NT2/D1 (cell line): ENCODE measurements at regions not wholly inside any gene's neighbourhood (a gene's known extent, or its start where the extent isn't known, plus 50 kb on each side); places are given as distances from the start of the nearest gene placed in this dataset.
"Not testable (repeated sequence)": the region's sequence is repeated elsewhere in the genome, so short reads cannot be mapped to it uniquely, and the experiment has no call there.

Experiments used
- DNase-seq: peaks from one replicate; pipeline ENCODE4 v3.0.0-alpha.2; 2011; ENCODE audit warnings: low read depth, low spot score
- H3K27me3 ChIP-seq: 2 replicates; pipeline ENCODE4 v1.6.0; 2011; ENCODE audit warnings: mild to moderate bottlenecking; ENCODE audit not compliant: insufficient read length, insufficient read depth
- H3K36me3 ChIP-seq: 2 replicates; pipeline ENCODE4 v1.6.1; 2011; ENCODE audit warnings: mild to moderate bottlenecking, low read length, mixed read lengths; ENCODE audit not compliant: insufficient read depth, insufficient read length
- H3K4me1 ChIP-seq: 2 replicates; pipeline ENCODE4 v1.5.1; 2011; ENCODE audit not compliant: insufficient read depth, insufficient read length
- H3K4me3 ChIP-seq: 2 replicates; pipeline ENCODE4 v1.5.1; 2011; ENCODE audit warnings: low read depth; ENCODE audit not compliant: insufficient read length
- H3K9ac ChIP-seq: 2 replicates; pipeline ENCODE4 v1.6.0; 2011; ENCODE audit warnings: low read depth; ENCODE audit not compliant: insufficient read length
- H3K9me3 ChIP-seq: 2 replicates; pipeline ENCODE4 v1.5.1; 2011; ENCODE audit warnings: mild to moderate bottlenecking, low read length; ENCODE audit not compliant: insufficient read depth
- SUZ12 ChIP-seq: IDR thresholded peaks from 2 replicates; pipeline ENCODE4 v1.6.1; 2011; ENCODE audit not compliant: insufficient read length, insufficient read depth; ENCODE audit errors: extremely low read depth
- YY1 ChIP-seq: IDR thresholded peaks from 2 replicates; pipeline ENCODE4 v1.6.1; 2011; ENCODE audit not compliant: insufficient read length, insufficient read depth
- ZNF274 ChIP-seq: IDR thresholded peaks from 2 replicates; pipeline ENCODE4 v1.6.1; 2011; ENCODE audit warnings: mild to moderate bottlenecking, low read depth, low read length

GRCh38 chr4:152190907-152191306 is 345.0 kb downstream of the FBXW7 start:
- Histone ChIP-seq H3K4me1 (no peaks in the 10 kb centered on the region), H3K9me3 (no peaks in the 10 kb centered on the region), H3K36me3 (no peaks in the 10 kb centered on the region), H3K9ac (no peak overlapping the region), H3K27me3 (no peaks in the 10 kb centered on the region), H3K4me3 (no peak overlapping the region)
- TF ChIP-seq SUZ12 = no peak
- no peak for TF ChIP-seq ZNF274
- no peak for TF ChIP-seq YY1
- DNase-seq = no peak

- no peak for DNase-seq
- no peak overlapping the region for H3K9ac ChIP-seq
- H3K9me3 ChIP-seq = no peaks in the 10 kb centered on the region
- no peaks in the 10 kb centered on the region for H3K4me1 ChIP-seq
- no peak for TF ChIP-seq ZNF274
- no peak overlapping the region for H3K4me3 ChIP-seq
- H3K36me3 ChIP-seq = no peaks in the 10 kb centered on the region
- no peaks in the 10 kb centered on the region for H3K27me3 ChIP-seq
Measured at GRCh38 chr4:152189451-152190179, 346.3 kb downstream of the FBXW7 start.

DNA sequence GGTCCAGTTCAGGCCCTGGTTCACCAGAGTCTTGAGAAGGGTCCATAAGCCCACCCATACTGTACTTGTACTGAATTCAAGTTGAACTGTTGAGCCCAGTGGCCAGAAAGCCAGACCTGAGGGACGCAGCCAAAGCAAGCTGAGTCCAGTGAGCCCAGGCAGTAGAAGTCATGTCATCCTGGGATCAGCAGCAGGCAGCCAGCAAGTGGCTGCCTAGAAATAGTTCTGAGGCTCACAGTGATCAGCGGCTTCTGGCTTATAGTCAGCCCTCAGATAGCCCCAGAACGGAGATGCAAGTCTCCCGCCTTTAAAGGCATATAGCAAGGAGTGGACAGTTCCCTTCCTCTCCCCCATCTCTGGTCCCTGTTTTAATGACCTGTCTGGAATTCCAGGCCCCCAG is 347.1 kb downstream of the FBXW7 start:
- no peaks in the 10 kb centered on the region for H3K4me1 ChIP-seq
- H3K27me3 ChIP-seq = no peaks in the 10 kb centered on the region
- peaks cover 5% of the 10 kb centered on the region; the same call in 1 of the 2 replicates for H3K9me3 ChIP-seq
- TF ChIP-seq YY1 (no peak), SUZ12 (no peak)
- H3K9ac ChIP-seq = no peak overlapping the region
- H3K36me3 ChIP-seq = no peaks in the 10 kb centered on the region
- no peak overlapping the region for H3K4me3 ChIP-seq
- no peak for DNase-seq

GRCh38 chr4:152187693-152188092 is 348.2 kb downstream of the FBXW7 start:
- Histone ChIP-seq H3K36me3 (no peaks in the 10 kb centered on the region), H3K9ac (no peak overlapping the region), H3K4me3 (no peak overlapping the region), H3K9me3 (peaks cover 8% of the 10 kb centered on the region; the same call in 1 of the 2 replicates), H3K27me3 (no peaks in the 10 kb centered on the region), H3K4me1 (no peaks in the 10 kb centered on the region)
- no peak for DNase-seq
- TF ChIP-seq ZNF274 = no peak
- TF ChIP-seq YY1 = no peak
- no peak for TF ChIP-seq SUZ12

GRCh38 chr4:152185786-152186550 is 349.9 kb downstream of the FBXW7 start:
- no peaks in the 10 kb centered on the region for H3K36me3 ChIP-seq
- H3K27me3 ChIP-seq = no peaks in the 10 kb centered on the region
- H3K9ac ChIP-seq = no peak overlapping the region
- no peak overlapping the region for H3K4me3 ChIP-seq
- no peak for DNase-seq
- H3K4me1 ChIP-seq = no peaks in the 10 kb centered on the region
- H3K9me3 ChIP-seq = peaks cover 8% of the 10 kb centered on the region; the same call in 1 of the 2 replicates
- TF ChIP-seq SUZ12 = no peak

GRCh38 chr4:152181150-152181549 is 354.7 kb downstream of the FBXW7 start:
- Histone ChIP-seq H3K4me3 (no peak overlapping the region), H3K4me1 (no peaks in the 10 kb centered on the region), H3K9ac (no peak overlapping the region), H3K9me3 (peaks cover 8% of the 10 kb centered on the region; the same call in 1 of the 2 replicates), H3K27me3 (no peaks in the 10 kb centered on the region), H3K36me3 (no peaks in the 10 kb centered on the region)
- TF ChIP-seq SUZ12 (no peak), YY1 (no peak), ZNF274 (no peak)
- DNase-seq = no peak

DNA sequence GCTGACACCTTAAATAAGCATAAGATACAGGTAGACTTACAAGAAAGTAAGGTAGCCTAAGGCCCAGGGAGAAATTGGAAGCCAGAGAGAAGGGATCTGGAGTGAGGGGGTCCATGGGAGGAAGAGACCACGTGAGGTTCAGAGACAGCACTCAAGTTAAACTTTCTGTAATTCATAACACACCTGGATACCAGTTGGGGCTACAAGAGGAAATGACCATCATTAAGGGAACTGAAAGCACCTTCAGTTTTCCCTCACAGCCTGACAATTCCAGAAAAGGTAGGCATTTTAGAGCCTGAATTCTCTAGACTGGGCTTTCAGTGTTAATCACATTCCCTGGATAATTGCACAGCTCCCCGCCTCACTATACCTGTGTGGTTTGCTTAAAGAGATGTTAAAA is 355.5 kb downstream of the FBXW7 start:
- Histone ChIP-seq H3K36me3 (no peaks in the 10 kb centered on the region), H3K4me1 (no peaks in the 10 kb centered on the region), H3K9ac (no peak overlapping the region), H3K27me3 (no peaks in the 10 kb centered on the region), H3K9me3 (peaks cover 8% of the 10 kb centered on the region; the same call in 1 of the 2 replicates), H3K4me3 (no peak overlapping the region)
- no peak for TF ChIP-seq SUZ12
- TF ChIP-seq ZNF274 = no peak
- TF ChIP-seq YY1 = no peak
- no peak for DNase-seq

- not testable (repeated sequence) for H3K27me3 ChIP-seq, H3K9me3 ChIP-seq, H3K4me1 ChIP-seq, H3K9ac ChIP-seq, H3K4me3 ChIP-seq, DNase-seq, H3K36me3 ChIP-seq
Measured at GRCh38 chr4:152177538-152177937, 358.4 kb downstream of the FBXW7 start.
